ENCODE measurements at regions not wholly inside any gene's neighbourhood (a gene's known extent, or its start where the extent isn't known, plus 50 kb on each side); places are given as distances from the start of the nearest gene placed in this dataset.

DNA sequence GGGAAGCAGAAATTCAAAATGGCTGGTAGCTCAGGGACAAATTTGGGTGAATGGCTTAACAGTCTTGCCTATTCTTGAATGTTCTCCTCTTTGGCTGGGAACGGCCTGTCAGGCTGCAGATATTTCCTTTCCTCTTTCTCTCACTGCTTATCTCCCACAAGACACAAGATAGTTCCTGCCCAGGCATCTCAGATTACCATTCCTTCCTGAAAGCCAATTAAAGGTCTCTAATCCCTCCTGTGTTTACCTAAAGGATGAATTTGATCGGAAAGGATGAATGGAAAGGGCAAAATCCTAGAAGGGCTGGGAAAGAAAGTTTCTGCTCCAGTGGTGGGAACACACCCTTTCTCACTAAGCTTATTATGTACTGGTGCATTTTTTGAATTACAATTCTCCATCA, 95.9 kb upstream of the JAG1 start:
- peak; percentile 67 for DNase-seq (ENCODE audit: low spot score)
- Histone ChIP-seq H3K4me3 (ENCODE audit: low read length in 2 of 2) (no peak overlapping the region), H2BK5ac (ENCODE audit: low read length) (no peak overlapping the region), H3K23ac (ENCODE audit: low read depth, low read length, poor library complexity) (no peak overlapping the region), H3K18ac (ENCODE audit: low read length) (no peak overlapping the region), H2BK120ac (ENCODE audit: low read depth, low read length) (no peak overlapping the region), H3K4me2 (ENCODE audit: insufficient read depth, low read length, poor library complexity, severe bottlenecking) (no peak overlapping the region), H2BK12ac (ENCODE audit: low read length) (no peak overlapping the region), H3K4me1 (ENCODE audit: control insufficient read depth in 2 of 2, insufficient read depth in 1 of 2, low read depth in 1 of 2, low read length in 2 of 2) (peaks cover 2 to 12% of the 10 kb centered on the region in 2 donors), H3K14ac (ENCODE audit: low read length) (no peak overlapping the region), H4K8ac (ENCODE audit: low read depth, low read length) (no peak overlapping the region), H3K9ac (ENCODE audit: low read depth, low read length, poor library complexity) (no peak overlapping the region), H2AK5ac (ENCODE audit: low read depth, low read length) (no peak overlapping the region), H3K79me1 (ENCODE audit: low read depth, low read length) (no peaks in the 10 kb centered on the region), H3K27me3 (ENCODE audit: control insufficient read depth in 3 of 3, insufficient read depth in 3 of 3, low read depth in 1 of 3, low read length in 3 of 3) (peaks cover 0 to 3% (median 0%) of the 10 kb centered on the region in 3 experiments), H3K36me3 (replicated peaks in 1 of 2; ENCODE audit: control insufficient read depth in 2 of 2, insufficient read depth in 2 of 2, low read length in 2 of 2) (no peaks in the 10 kb centered on the region), H4K91ac (ENCODE audit: low read depth, low read length, poor library complexity) (no peak overlapping the region), H3K27ac (replicated peaks; ENCODE audit: low read length) (peak overlapping the region; percentile 73), H3K4ac (ENCODE audit: low read length) (no peak overlapping the region), H3K9me3 (replicated peaks in 1 of 2; ENCODE audit: control insufficient read depth in 2 of 2, insufficient read depth in 1 of 2, low read depth in 1 of 2, low read length in 2 of 2) (peaks cover 0 to 3% of the 10 kb centered on the region in 2 donors), H2AFZ (ENCODE audit: low read length) (no peak overlapping the region), H2BK15ac (ENCODE audit: low read length) (no peak overlapping the region)
- WGBS, 2 donors (ENCODE audit: extremely low coverage in 2 of 2, insufficient read length in 2 of 2, insufficient replicate concordance in 1 of 2), result no CpG with 5 or more reads among the region's 2 CpGs

DNA sequence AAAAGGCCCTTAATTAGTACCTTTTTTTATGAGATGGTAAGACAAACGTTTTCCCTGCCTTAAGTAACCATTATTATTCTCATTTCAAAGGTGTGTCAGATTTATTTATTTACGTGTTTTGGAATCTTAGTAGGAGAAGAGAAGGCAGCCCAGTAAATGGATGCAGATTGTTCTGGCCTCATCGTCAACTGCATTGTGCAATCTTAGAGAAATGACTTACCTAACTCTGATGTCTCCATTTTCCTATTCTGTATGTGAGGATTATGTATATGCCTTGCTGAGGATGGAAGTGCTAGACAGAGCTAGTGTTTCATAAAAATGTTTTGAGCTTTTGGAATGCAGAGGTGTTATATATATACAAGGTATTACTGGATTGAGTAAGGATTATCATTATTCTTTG, 97.0 kb upstream of the JAG1 start:
- Histone ChIP-seq H3K4me1 (ENCODE audit: control insufficient read depth in 2 of 2, insufficient read depth in 1 of 2, low read depth in 1 of 2, low read length in 2 of 2) (peaks cover 2 to 12% of the 10 kb centered on the region in 2 donors), H3K23ac (ENCODE audit: low read depth, low read length, poor library complexity) (no peak overlapping the region), H4K91ac (ENCODE audit: low read depth, low read length, poor library complexity) (no peak overlapping the region), H2AK5ac (ENCODE audit: low read depth, low read length) (no peak overlapping the region), H3K79me1 (ENCODE audit: low read depth, low read length) (no peaks in the 10 kb centered on the region), H2BK15ac (ENCODE audit: low read length) (no peak overlapping the region), H3K4ac (ENCODE audit: low read length) (no peak overlapping the region), H3K4me2 (ENCODE audit: insufficient read depth, low read length, poor library complexity, severe bottlenecking) (no peak overlapping the region), H3K14ac (ENCODE audit: low read length) (no peak overlapping the region), H3K9ac (ENCODE audit: low read depth, low read length, poor library complexity) (no peak overlapping the region), H2BK12ac (ENCODE audit: low read length) (no peak overlapping the region), H3K27ac (replicated peaks; ENCODE audit: low read length) (no peak overlapping the region), H4K8ac (ENCODE audit: low read depth, low read length) (no peak overlapping the region), H2BK5ac (ENCODE audit: low read length) (no peak overlapping the region), H3K18ac (ENCODE audit: low read length) (no peak overlapping the region), H3K27me3 (ENCODE audit: control insufficient read depth in 3 of 3, insufficient read depth in 3 of 3, low read depth in 1 of 3, low read length in 3 of 3) (peaks cover 0 to 3% (median 0%) of the 10 kb centered on the region in 3 experiments), H2BK120ac (ENCODE audit: low read depth, low read length) (no peak overlapping the region), H2AFZ (ENCODE audit: low read length) (no peak overlapping the region), H3K36me3 (replicated peaks in 1 of 2; ENCODE audit: control insufficient read depth in 2 of 2, insufficient read depth in 2 of 2, low read length in 2 of 2) (no peaks in the 10 kb centered on the region), H3K4me3 (ENCODE audit: low read length in 2 of 2) (no peak overlapping the region), H3K9me3 (replicated peaks in 1 of 2; ENCODE audit: control insufficient read depth in 2 of 2, insufficient read depth in 1 of 2, low read depth in 1 of 2, low read length in 2 of 2) (peaks cover 0 to 3% of the 10 kb centered on the region in 2 donors)
- no CpG with 5 or more reads among the region's 3 CpGs for WGBS, 2 donors (ENCODE audit: extremely low coverage in 2 of 2, insufficient read length in 2 of 2, insufficient replicate concordance in 1 of 2)
- no peak for DNase-seq (ENCODE audit: low spot score)

DNA sequence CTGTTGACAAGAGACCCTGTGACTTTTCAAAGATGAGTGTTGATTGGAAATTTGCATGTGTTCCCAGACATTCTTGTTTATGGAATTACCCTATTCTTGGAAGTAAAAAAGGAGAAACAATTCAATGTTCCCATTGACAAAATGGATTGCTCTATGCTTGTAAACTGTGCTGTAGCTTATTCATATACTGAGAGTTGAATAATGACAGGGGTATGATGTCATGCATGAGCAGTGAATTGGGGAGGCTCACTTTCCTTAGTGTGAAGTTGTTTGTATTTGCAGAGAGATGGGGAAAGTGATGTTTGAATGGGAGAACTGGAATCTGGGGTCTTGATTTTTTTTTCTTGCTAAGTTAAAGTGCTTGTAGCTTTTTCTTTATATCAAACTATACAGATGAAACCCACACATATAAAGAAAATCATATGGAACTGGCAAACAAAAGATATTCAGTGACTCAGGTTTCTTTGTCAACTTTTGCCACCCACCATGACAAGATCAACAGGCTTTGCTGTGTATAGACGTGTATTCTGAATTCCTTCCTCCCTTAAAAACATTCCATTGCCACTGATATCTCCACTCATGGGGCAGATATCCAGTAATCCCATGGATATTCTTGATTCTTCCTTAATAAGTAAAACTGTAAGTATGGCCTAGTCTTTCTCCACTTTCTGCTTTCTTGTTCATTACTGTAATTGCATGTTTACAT, 97.8 kb upstream of the JAG1 start:
- Histone ChIP-seq H2BK15ac (ENCODE audit: low read length) (no peak overlapping the region), H3K4me1 (ENCODE audit: control insufficient read depth in 2 of 2, insufficient read depth in 1 of 2, low read depth in 1 of 2, low read length in 2 of 2) (peaks cover 2 to 12% of the 10 kb centered on the region in 2 donors), H3K4me3 (ENCODE audit: low read length in 2 of 2) (no peak overlapping the region), H2BK5ac (ENCODE audit: low read length) (no peak overlapping the region), H3K79me1 (ENCODE audit: low read depth, low read length) (no peaks in the 10 kb centered on the region), H4K8ac (ENCODE audit: low read depth, low read length) (no peak overlapping the region), H3K4ac (ENCODE audit: low read length) (no peak overlapping the region), H3K36me3 (replicated peaks in 1 of 2; ENCODE audit: control insufficient read depth in 2 of 2, insufficient read depth in 2 of 2, low read length in 2 of 2) (no peaks in the 10 kb centered on the region), H3K27me3 (ENCODE audit: control insufficient read depth in 3 of 3, insufficient read depth in 3 of 3, low read depth in 1 of 3, low read length in 3 of 3) (peaks cover 0 to 3% (median 0%) of the 10 kb centered on the region in 3 experiments), H2AK5ac (ENCODE audit: low read depth, low read length) (no peak overlapping the region), H2BK120ac (ENCODE audit: low read depth, low read length) (no peak overlapping the region), H2AFZ (ENCODE audit: low read length) (no peak overlapping the region), H3K14ac (ENCODE audit: low read length) (no peak overlapping the region), H3K18ac (ENCODE audit: low read length) (no peak overlapping the region), H3K23ac (ENCODE audit: low read depth, low read length, poor library complexity) (no peak overlapping the region), H3K9ac (ENCODE audit: low read depth, low read length, poor library complexity) (no peak overlapping the region), H3K27ac (replicated peaks; ENCODE audit: low read length) (no peak overlapping the region), H2BK12ac (ENCODE audit: low read length) (no peak overlapping the region), H3K4me2 (ENCODE audit: insufficient read depth, low read length, poor library complexity, severe bottlenecking) (no peak overlapping the region), H3K9me3 (replicated peaks in 1 of 2; ENCODE audit: control insufficient read depth in 2 of 2, insufficient read depth in 1 of 2, low read depth in 1 of 2, low read length in 2 of 2) (peaks cover 0 to 3% of the 10 kb centered on the region in 2 donors), H4K91ac (ENCODE audit: low read depth, low read length, poor library complexity) (no peak overlapping the region)
- no CpG with 5 or more reads among the region's 1 CpG for WGBS, 2 donors (ENCODE audit: extremely low coverage in 2 of 2, insufficient read length in 2 of 2, insufficient replicate concordance in 1 of 2)
- DNase-seq (ENCODE audit: low spot score), result no peak

DNA sequence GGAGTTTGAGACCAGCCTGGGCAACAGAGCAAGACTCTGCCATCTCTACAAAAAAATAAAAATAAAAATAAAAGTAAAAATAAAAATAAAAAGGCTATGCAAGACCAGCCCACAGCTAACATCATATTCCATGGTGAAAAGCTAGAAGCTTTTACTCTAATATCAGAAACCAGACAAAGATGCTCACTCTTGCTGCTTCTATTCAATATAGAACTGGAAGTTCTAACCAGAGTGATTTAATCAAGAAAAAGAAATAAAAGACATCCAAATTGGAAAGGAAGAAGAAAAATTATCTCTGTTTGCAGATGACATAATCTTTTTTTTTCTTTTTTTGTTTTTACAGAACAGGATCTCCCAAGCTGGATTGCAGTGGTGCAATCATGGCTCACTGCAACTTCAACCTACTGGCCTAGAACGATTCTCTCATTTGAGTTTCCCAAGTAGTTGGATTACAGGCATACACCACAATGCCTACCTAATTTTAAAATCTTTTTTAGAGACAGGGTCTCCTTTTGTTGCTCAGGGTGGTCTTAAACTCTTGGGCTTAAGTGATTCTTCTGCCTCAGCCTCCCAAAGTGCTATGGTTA, 100.7 kb upstream of the JAG1 start:
- WGBS, 2 donors (ENCODE audit: extremely low coverage in 2 of 2, insufficient read length in 2 of 2, insufficient replicate concordance in 1 of 2), result no CpG with 5 or more reads among the region's 1 CpG
- Histone ChIP-seq H2BK5ac (ENCODE audit: low read length) (no peak overlapping the region), H3K79me1 (ENCODE audit: low read depth, low read length) (no peaks in the 10 kb centered on the region), H4K8ac (ENCODE audit: low read depth, low read length) (no peak overlapping the region), H3K36me3 (replicated peaks in 1 of 2; ENCODE audit: control insufficient read depth in 2 of 2, insufficient read depth in 2 of 2, low read length in 2 of 2) (no peaks in the 10 kb centered on the region), H3K4me3 (ENCODE audit: low read length in 2 of 2) (no peak overlapping the region), H3K27me3 (ENCODE audit: control insufficient read depth in 3 of 3, insufficient read depth in 3 of 3, low read depth in 1 of 3, low read length in 3 of 3) (no peaks in the 10 kb centered on the region), H3K14ac (ENCODE audit: low read length) (no peak overlapping the region), H3K27ac (replicated peaks; ENCODE audit: low read length) (no peak overlapping the region), H3K4me2 (ENCODE audit: insufficient read depth, low read length, poor library complexity, severe bottlenecking) (no peak overlapping the region), H2BK12ac (ENCODE audit: low read length) (no peak overlapping the region), H2AFZ (ENCODE audit: low read length) (no peak overlapping the region), H4K91ac (ENCODE audit: low read depth, low read length, poor library complexity) (no peak overlapping the region), H3K18ac (ENCODE audit: low read length) (no peak overlapping the region), H3K23ac (ENCODE audit: low read depth, low read length, poor library complexity) (no peak overlapping the region), H3K9ac (ENCODE audit: low read depth, low read length, poor library complexity) (no peak overlapping the region), H2AK5ac (ENCODE audit: low read depth, low read length) (no peak overlapping the region), H3K4ac (ENCODE audit: low read length) (no peak overlapping the region), H2BK120ac (ENCODE audit: low read depth, low read length) (no peak overlapping the region), H3K4me1 (ENCODE audit: control insufficient read depth in 2 of 2, insufficient read depth in 1 of 2, low read depth in 1 of 2, low read length in 2 of 2) (peaks cover 2 to 4% of the 10 kb centered on the region in 2 donors), H2BK15ac (ENCODE audit: low read length) (no peak overlapping the region), H3K9me3 (replicated peaks in 1 of 2; ENCODE audit: control insufficient read depth in 2 of 2, insufficient read depth in 1 of 2, low read depth in 1 of 2, low read length in 2 of 2) (peaks cover 0 to 3% of the 10 kb centered on the region in 2 donors)
- no peak for DNase-seq (ENCODE audit: low spot score)

Data from neuronal stem cell (in vitro differentiated cells).